ENCODE measurements at regions not wholly inside any gene's neighbourhood (a gene's known extent, or its start where the extent isn't known, plus 50 kb on each side); places are given as distances from the start of the nearest gene placed in this dataset.
"Not testable (repeated sequence)": the region's sequence is repeated elsewhere in the genome, so short reads cannot be mapped to it uniquely, and the experiment has no call there.

GRCh38 chr12:131494741-131495524 is 216.0 kb upstream of the SFSWAP start:
- no peak for DNase-seq

GRCh38 chr12:131497966-131498365 is 212.9 kb upstream of the SFSWAP start:
- no peak for DNase-seq

GRCh38 chr12:131499160-131499863 is 211.6 kb upstream of the SFSWAP start:
- DNase-seq = no peak

GRCh38 chr12:131499864-131500190 is 211.1 kb upstream of the SFSWAP start:
- no peak for DNase-seq

- no peak for DNase-seq
Measured at GRCh38 chr12:131500564-131500963, 210.3 kb upstream of the SFSWAP start.

- no peak for DNase-seq
Measured at GRCh38 chr12:131505561-131505960, 205.3 kb upstream of the SFSWAP start.

- DNase-seq = no peak
Measured at GRCh38 chr12:131506426-131506825, 204.5 kb upstream of the SFSWAP start.

- DNase-seq = no peak
Measured at GRCh38 chr12:131507094-131507493, 203.8 kb upstream of the SFSWAP start.

GRCh38 chr12:131507881-131508280 is 203.0 kb upstream of the SFSWAP start:
- no peak for DNase-seq

GRCh38 chr12:131509701-131510100 is 201.2 kb upstream of the SFSWAP start:
- no peak for DNase-seq

- no peak for DNase-seq
Measured at GRCh38 chr12:131510431-131510830, 200.5 kb upstream of the SFSWAP start.

GRCh38 chr12:131511391-131511802 is 199.5 kb upstream of the SFSWAP start:
- DNase-seq = no peak

- DNase-seq = no peak
Measured at GRCh38 chr12:131511803-131512561, 198.9 kb upstream of the SFSWAP start.

GRCh38 chr12:131513606-131514005 is 197.3 kb upstream of the SFSWAP start:
- DNase-seq = no peak

- DNase-seq = not testable (repeated sequence)
Measured at GRCh38 chr12:131520553-131520952, 190.3 kb upstream of the SFSWAP start.

- DNase-seq = no peak
Measured at GRCh38 chr12:131521326-131521725, 189.6 kb upstream of the SFSWAP start.

- DNase-seq = no peak
Measured at GRCh38 chr12:131525795-131526508, 184.9 kb upstream of the SFSWAP start.

- DNase-seq = no peak
Measured at GRCh38 chr12:131527092-131527491, 183.8 kb upstream of the SFSWAP start.

GRCh38 chr12:131527736-131528135 is 183.2 kb upstream of the SFSWAP start:
- no peak for DNase-seq

GRCh38 chr12:131528144-131528543 is 182.7 kb upstream of the SFSWAP start:
- DNase-seq = no peak

- no peak for DNase-seq
Measured at GRCh38 chr12:131528667-131529066, 182.2 kb upstream of the SFSWAP start.

GRCh38 chr12:131529196-131530040 is 181.5 kb upstream of the SFSWAP start:
- DNase-seq = no peak
